Endothelial cell of umbilical vein (primary cell): ENCODE measurements at regions not wholly inside any gene's neighbourhood (a gene's known extent, or its start where the extent isn't known, plus 50 kb on each side); places are given as distances from the start of the nearest gene placed in this dataset.

ENCODE experiments used
- BruUV-seq: library from RNA; stranded (reverse); fragments of 400-500 nt; replicated peaks from 2 replicates; lab custom pipeline; 2021; lab: Mats Ljungman, UMichigan
- CTCF ChIA-PET: fragments of 300-600, 350-600 bp; sonication (Branson Sonifier 250); formaldehyde crosslinking; loops from one replicate; lab custom pipeline; 2021; ENCODE audit warnings: antibody characterized with exemption, inconsistent platforms; lab: Charles Lee
- POLR2A ChIA-PET: fragments of 300-600, 350-600 bp; sonication (Branson Sonifier 250); formaldehyde crosslinking; loops from one replicate; lab custom pipeline; 2021; ENCODE audit warnings: antibody characterized with exemption, inconsistent platforms; lab: Charles Lee
- DNase-seq: peaks from one replicate; pipeline ENCODE4 v3.0.0-alpha.2; 2011; ENCODE audit warnings: low read depth, low spot score
- FAIRE-seq: peaks from 2 replicates; lab custom pipeline; 2011; peaks lifted over from hg19 to GRCh38; lab: Jason Lieb, UNC
- H2AFZ ChIP-seq: 2 replicates; pipeline ENCODE4 v1.6.0; 2012; ENCODE audit warnings: low read depth, low read length, control low read depth, inconsistent platforms
- H3K27ac ChIP-seq: 2 replicates; pipeline ENCODE4 v1.5.1; 2011; ENCODE audit warnings: low read depth, mild to moderate bottlenecking, control low read depth, low read length, moderate library complexity; ENCODE audit not compliant: insufficient read depth
- H3K27me3 ChIP-seq, 2 experiments: 2 replicates each; pipeline versions ENCODE4 v1.6.0 to v1.6.1; 2011; ENCODE audit warnings: low read length in 2 of 2, mixed read lengths in 1 of 2; ENCODE audit not compliant: control insufficient read depth in 2 of 2, insufficient read depth in 2 of 2
- H3K36me3 ChIP-seq, 2 experiments: 2 replicates in 1 of 2; 3 replicates in 1 of 2; pipeline ENCODE4 v1.5.1; 2011; ENCODE audit warnings: low read length in 2 of 2, mild to moderate bottlenecking in 1 of 2, moderate library complexity in 1 of 2; ENCODE audit not compliant: control insufficient read depth in 2 of 2, insufficient read depth in 2 of 2; ENCODE audit errors: extremely low read depth in 1 of 2
- H3K4me1 ChIP-seq: 3 replicates; pipeline ENCODE4 v1.5.1; 2011; ENCODE audit warnings: mild to moderate bottlenecking, low read length; ENCODE audit not compliant: control insufficient read depth, insufficient read depth; ENCODE audit errors: extremely low read depth
- H3K4me2 ChIP-seq: 2 replicates; pipeline ENCODE4 v1.6.1; 2011; ENCODE audit warnings: low read length, control low read depth, mixed read lengths; ENCODE audit not compliant: insufficient read depth
- H3K4me3 ChIP-seq, 3 experiments: fragments of 200-600 bp in 1 of 3; sonication (generic), shearing (Covaris generic) in 1 of 3; replicated peaks in 1 of 3; 2 replicates each; pipeline ENCODE4 v1.5.1; 2011 to 2016; ENCODE audit warnings: control low read depth in 3 of 3, low read length in 3 of 3, mild to moderate bottlenecking in 2 of 3, inconsistent platforms in 1 of 3, low read depth in 1 of 3, moderate library complexity in 1 of 3; ENCODE audit not compliant: insufficient read depth in 1 of 3
- H3K79me2 ChIP-seq: 2 replicates; pipeline ENCODE4 v1.6.0; 2012; ENCODE audit warnings: low read length, inconsistent platforms; ENCODE audit not compliant: control insufficient read depth, insufficient read depth
- H3K9ac ChIP-seq: replicated peaks from 2 replicates; pipeline ENCODE3; 2011; ENCODE audit warnings: low read length, control low read depth; ENCODE audit not compliant: insufficient read depth; ENCODE audit errors: extremely low read depth
- H3K9me1 ChIP-seq: replicated peaks from 3 replicates; pipeline ENCODE4 v1.6.0; 2011; ENCODE audit warnings: mild to moderate bottlenecking, low read length; ENCODE audit not compliant: control insufficient read depth, insufficient read depth; ENCODE audit errors: extremely low read depth
- H3K9me3 ChIP-seq: replicated peaks from 2 replicates; pipeline ENCODE4 v1.5.1; 2012; ENCODE audit warnings: low read length, inconsistent platforms; ENCODE audit not compliant: control insufficient read depth, insufficient read depth
- H4K20me1 ChIP-seq: replicated peaks from 2 replicates; pipeline ENCODE3; 2011; ENCODE audit warnings: mild to moderate bottlenecking, low read length; ENCODE audit not compliant: control insufficient read depth, insufficient read depth; ENCODE audit errors: extremely low read depth
- EZH2 ChIP-seq: IDR thresholded peaks from 2 replicates; pipeline ENCODE4 v1.6.1; 2012; ENCODE audit warnings: borderline replicate concordance, low read depth, mild to moderate bottlenecking, moderate library complexity, low read length, inconsistent platforms; ENCODE audit not compliant: severe bottlenecking
- FOS ChIP-seq: IDR thresholded peaks from 2 replicates; pipeline ENCODE4 v1.6.1; 2011; ENCODE audit warnings: mild to moderate bottlenecking, low read length, moderate library complexity, borderline replicate concordance; ENCODE audit not compliant: insufficient read depth
- GATA2 ChIP-seq: IDR thresholded peaks from 2 replicates; pipeline ENCODE4 v1.7.0; 2011; ENCODE audit warnings: low read depth, mild to moderate bottlenecking, moderate library complexity, mixed read lengths, low read length; ENCODE audit not compliant: insufficient read length, insufficient read depth
- JUN ChIP-seq: IDR thresholded peaks from 2 replicates; pipeline ENCODE4 v1.6.1; 2011; ENCODE audit warnings: borderline replicate concordance, low read depth; ENCODE audit not compliant: insufficient read length, insufficient read depth
- POLR2A ChIP-seq: IDR thresholded peaks from 2 replicates; pipeline ENCODE4 v1.6.1; 2012; ENCODE audit warnings: low read depth, mild to moderate bottlenecking, control low read depth, low read length
- POLR2AphosphoS5 ChIP-seq: IDR thresholded peaks from 2 replicates; pipeline ENCODE4 v1.6.1; 2012; ENCODE audit warnings: low read depth, mild to moderate bottlenecking, control low read depth, low read length, moderate library complexity; ENCODE audit not compliant: insufficient read depth
- dilution Hi-C: fragments of 300-500 bp; cut with MboI; formaldehyde crosslinking; loops from one replicate; pipeline ENCODE4 v1.15.0; 2019; ENCODE audit warnings: low sequenced_read_pairs; ENCODE audit not compliant: extremely low pct_ligation_motif_present
- intact Hi-C: fragments of 100-400 bp; cut with micrococcal nuclease; formaldehyde crosslinking; loops from one replicate; pipeline ENCODE4 v1.10.0; 2022
- TF ChIP-seq, protein P1 (sequence below): IDR thresholded peaks from 2 replicates; pipeline ENCODE4 v1.6.1; 2011; ENCODE audit not compliant: insufficient read depth, insufficient read length
- TF ChIP-seq, protein P2 (sequence below), 2 donors: IDR thresholded peaks; 1 replicate in 1 of 2; 2 replicates in 1 of 2; pipeline ENCODE4 v1.5.1; 2011; ENCODE audit warnings: low read length in 2 of 2, mild to moderate bottlenecking in 2 of 2, moderate library complexity in 2 of 2, control low read depth in 1 of 2, inconsistent platforms in 1 of 2, low read depth in 1 of 2; ENCODE audit not compliant: insufficient read depth in 1 of 2; ENCODE audit errors: extremely low read depth in 1 of 2

DNA sequence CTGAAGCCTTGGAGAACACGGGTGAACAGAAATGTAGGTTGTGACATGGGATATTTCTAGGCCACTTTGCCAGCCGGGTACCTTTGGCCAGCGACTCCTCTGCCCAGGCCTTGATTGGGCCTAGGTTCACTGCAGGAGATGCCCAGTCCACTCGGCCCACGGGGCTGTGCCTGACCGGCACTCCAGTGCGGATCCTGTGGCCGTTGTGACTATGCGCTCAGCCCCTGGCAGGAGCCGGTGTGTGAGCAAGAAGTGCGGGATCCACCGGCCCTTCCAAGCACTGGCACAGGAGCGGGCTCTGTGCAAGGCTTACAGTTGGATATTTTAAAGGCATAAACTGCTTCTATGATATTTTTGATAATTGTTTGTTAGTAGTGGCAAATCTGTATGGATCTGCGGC lies 1042.5 kb upstream of the PCDH9 start:
- H3K4me2 ChIP-seq, result no peak overlapping the region
- H3K79me2 ChIP-seq, result no peaks in the 10 kb centered on the region
- dilution Hi-C loops (no loop called here), intact Hi-C loops (no loop called here)
- H4K20me1 ChIP-seq, result no peaks in the 10 kb centered on the region
- no peak overlapping the region for H3K9ac ChIP-seq
- no peaks in the 10 kb centered on the region for H3K36me3 ChIP-seq
- H3K4me3 ChIP-seq, result no peak overlapping the region
- TF ChIP-seq POLR2AphosphoS5 (no peak), JUN (no peak), GATA2 (no peak), POLR2A (no peak), EZH2 (no peak), FOS (no peak)
- TF ChIP-seq, protein P1, sequence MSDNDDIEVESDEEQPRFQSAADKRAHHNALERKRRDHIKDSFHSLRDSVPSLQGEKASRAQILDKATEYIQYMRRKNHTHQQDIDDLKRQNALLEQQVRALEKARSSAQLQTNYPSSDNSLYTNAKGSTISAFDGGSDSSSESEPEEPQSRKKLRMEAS, result no peak
- TF ChIP-seq, protein P2, sequence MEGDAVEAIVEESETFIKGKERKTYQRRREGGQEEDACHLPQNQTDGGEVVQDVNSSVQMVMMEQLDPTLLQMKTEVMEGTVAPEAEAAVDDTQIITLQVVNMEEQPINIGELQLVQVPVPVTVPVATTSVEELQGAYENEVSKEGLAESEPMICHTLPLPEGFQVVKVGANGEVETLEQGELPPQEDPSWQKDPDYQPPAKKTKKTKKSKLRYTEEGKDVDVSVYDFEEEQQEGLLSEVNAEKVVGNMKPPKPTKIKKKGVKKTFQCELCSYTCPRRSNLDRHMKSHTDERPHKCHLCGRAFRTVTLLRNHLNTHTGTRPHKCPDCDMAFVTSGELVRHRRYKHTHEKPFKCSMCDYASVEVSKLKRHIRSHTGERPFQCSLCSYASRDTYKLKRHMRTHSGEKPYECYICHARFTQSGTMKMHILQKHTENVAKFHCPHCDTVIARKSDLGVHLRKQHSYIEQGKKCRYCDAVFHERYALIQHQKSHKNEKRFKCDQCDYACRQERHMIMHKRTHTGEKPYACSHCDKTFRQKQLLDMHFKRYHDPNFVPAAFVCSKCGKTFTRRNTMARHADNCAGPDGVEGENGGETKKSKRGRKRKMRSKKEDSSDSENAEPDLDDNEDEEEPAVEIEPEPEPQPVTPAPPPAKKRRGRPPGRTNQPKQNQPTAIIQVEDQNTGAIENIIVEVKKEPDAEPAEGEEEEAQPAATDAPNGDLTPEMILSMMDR (IDR thresholded peaks at IDR 0.05; ENCODE audit: extremely low read depth in 1 of 2, insufficient read depth in 1 of 2, low read depth in 1 of 2, low read length in 2 of 2), result no peak
- POLR2A ChIA-PET, result no interaction called here
- no peaks in the 10 kb centered on the region for H3K27me3 ChIP-seq
- no peak for DNase-seq
- no peaks in the 10 kb centered on the region for H3K9me3 ChIP-seq
- H3K4me1 ChIP-seq, result no peaks in the 10 kb centered on the region
- no peak overlapping the region for H2AFZ ChIP-seq
- BruUV-seq, result no TSS peak
- FAIRE-seq, result no peak
- H3K27ac ChIP-seq, result no peak overlapping the region
- H3K9me1 ChIP-seq, result no peaks in the 10 kb centered on the region
- CTCF ChIA-PET, result no interaction called here
